ENCODE measurements at regions not wholly inside any gene's neighbourhood (a gene's known extent, or its start where the extent isn't known, plus 50 kb on each side); places are given as distances from the start of the nearest gene placed in this dataset.

DNA sequence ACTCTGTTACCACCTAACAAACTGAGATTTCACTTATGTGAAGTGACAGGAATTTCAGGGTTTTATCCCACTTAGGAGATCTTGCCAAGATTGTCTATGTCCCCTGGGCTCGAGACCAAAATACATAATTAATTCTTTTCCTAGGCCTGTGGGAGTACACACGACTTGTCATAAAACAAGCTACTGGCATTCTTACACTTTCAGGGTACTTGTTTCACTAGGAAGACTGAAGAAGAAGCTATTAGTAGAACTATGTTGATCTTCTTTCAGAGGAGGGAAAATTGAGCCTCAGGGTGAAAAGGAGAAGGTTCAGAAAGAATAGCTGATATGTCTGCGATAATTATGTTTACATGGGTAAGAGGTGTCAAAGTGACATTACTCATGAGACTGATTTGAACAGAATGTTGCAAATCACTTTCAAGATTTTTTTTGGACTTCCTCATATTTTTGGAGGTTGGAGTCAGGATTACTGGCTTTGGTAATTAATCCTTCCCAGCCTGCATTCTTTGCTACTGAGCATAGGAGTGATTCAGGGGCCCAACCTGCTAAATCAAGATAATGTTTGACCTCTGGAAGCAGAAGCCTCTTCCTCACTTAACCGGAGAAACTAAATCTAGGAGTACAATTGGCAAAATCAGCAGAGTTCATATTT, 240.0 kb upstream of the NT5C1B start:
- DNase-seq = peak; percentile 59
- H3K36me3 ChIP-seq (ENCODE audit: control insufficient read depth, insufficient read depth, low read length) = no peaks in the 10 kb centered on the region
- no peak overlapping the region for H2BK20ac ChIP-seq (ENCODE audit: low read depth, low read length)
- H3K4ac ChIP-seq (ENCODE audit: low read depth, low read length) = no peak overlapping the region; the same call in 1 of the 2 replicates
- dilution Hi-C loops (cut with HindIII; ENCODE audit: low sequenced_read_pairs, unreplicated experiment) = no loop called here
- in situ Hi-C loops (cut with MboI; ENCODE audit: low sequenced_read_pairs) = no loop called here
- ChIA-PET POLR2A (ENCODE audit: unreplicated experiment) (no interaction called here), CTCF (no interaction called here)
- no TSS peak for BruUV-seq (replicated peaks)
- no peak overlapping the region for H4K5ac ChIP-seq (ENCODE audit: low read depth, low read length)
- H3K14ac ChIP-seq (replicated peaks; ENCODE audit: low read depth, low read length) = no peak overlapping the region
- no peak overlapping the region for H3K18ac ChIP-seq (ENCODE audit: low read depth, low read length)
- H3K27me3 ChIP-seq (ENCODE audit: control insufficient read depth, insufficient read depth, low read length) = no peaks in the 10 kb centered on the region
- no peak overlapping the region for H2BK15ac ChIP-seq (ENCODE audit: low read depth, low read length)
- H2AFZ ChIP-seq (replicated peaks; ENCODE audit: low read length, poor library complexity) = no peak overlapping the region
- no peak overlapping the region for H2AK5ac ChIP-seq (ENCODE audit: low read depth, low read length)
- H2BK120ac ChIP-seq (ENCODE audit: low read depth, low read length) = no peak overlapping the region
- no peak overlapping the region for H3K27ac ChIP-seq (ENCODE audit: insufficient read depth, low read length)
- H2AK9ac ChIP-seq (replicated peaks; ENCODE audit: low read depth, low read length, poor library complexity) = no peak overlapping the region
- no peak overlapping the region for H3K9ac ChIP-seq (ENCODE audit: low read depth, low read length)
- no CpG with 5 or more reads among the region's 4 CpGs for WGBS, 2 experiments (ENCODE audit: extremely low coverage in 2 of 2, insufficient read length in 1 of 2)
- peak; percentile 75 for ATAC-seq (ENCODE audit: low read depth)
- no peak overlapping the region for H3K23ac ChIP-seq (ENCODE audit: low read depth, low read length)
- peak overlapping the region; percentile 30; the same call in 1 of the 2 replicates for H3K4me2 ChIP-seq (ENCODE audit: low read depth, low read length)
- H4K20me1 ChIP-seq (ENCODE audit: insufficient read depth, low read length) = no peaks in the 10 kb centered on the region
- H2BK5ac ChIP-seq (ENCODE audit: low read depth, low read length, poor library complexity, severe bottlenecking) = no peak overlapping the region
- H3K9me3 ChIP-seq (ENCODE audit: control insufficient read depth, insufficient read depth, low read length) = no peaks in the 10 kb centered on the region
- peaks cover 7% of the 10 kb centered on the region; the same call in 1 of the 2 replicates for H3K9me1 ChIP-seq (ENCODE audit: insufficient read depth, low read length)
- intact Hi-C loops (cut with micrococcal nuclease) = no loop called here
- H3K79me1 ChIP-seq (ENCODE audit: low read depth in 1 of 2, low read length in 2 of 2) = no peaks in the 10 kb centered on the region
- H4K91ac ChIP-seq (ENCODE audit: insufficient read depth, low read depth, low read length) = no peak overlapping the region
- peaks cover 4% of the 10 kb centered on the region; the same call in 1 of the 2 replicates for H3K4me1 ChIP-seq (ENCODE audit: control insufficient read depth, insufficient read depth, low read length)
- no peak overlapping the region for H4K8ac ChIP-seq (ENCODE audit: low read depth in 2 of 2, low read length in 2 of 2)
- H3K56ac ChIP-seq (ENCODE audit: extremely low read depth, insufficient read depth, low read length) = no peak overlapping the region
- TF ChIP-seq MXI1 (IDR thresholded peaks at IDR 0.05; ENCODE audit: borderline replicate concordance, low read depth, low read length) (no peak), SMC3 (IDR thresholded peaks at IDR 0.05; ENCODE audit: low read depth, low read length) (no peak), CEBPB (IDR thresholded peaks at IDR 0.05; ENCODE audit: low read depth, low read length) (0 out of 2 replicates have a peak, but pooled peaks have one; percentile 2), RCOR1 (IDR thresholded peaks at IDR 0.05; ENCODE audit: insufficient replicate concordance, low read length) (peak; percentile 38)
- H3K4me3 ChIP-seq (ENCODE audit: insufficient read depth, low read depth, low read length) = no peak overlapping the region

Data from IMR-90 (cell line).